T follicular helper cell (primary cell): ENCODE measurements at regions not wholly inside any gene's neighbourhood (a gene's known extent, or its start where the extent isn't known, plus 50 kb on each side); places are given as distances from the start of the nearest gene placed in this dataset.
"Not testable (repeated sequence)": the region's sequence is repeated elsewhere in the genome, so short reads cannot be mapped to it uniquely, and the experiment has no call there.

Source experiments
- DNase-seq: peaks from one replicate; pipeline ENCODE4 v3.0.0-alpha.2; 2020; ENCODE audit warnings: low read depth

DNA sequence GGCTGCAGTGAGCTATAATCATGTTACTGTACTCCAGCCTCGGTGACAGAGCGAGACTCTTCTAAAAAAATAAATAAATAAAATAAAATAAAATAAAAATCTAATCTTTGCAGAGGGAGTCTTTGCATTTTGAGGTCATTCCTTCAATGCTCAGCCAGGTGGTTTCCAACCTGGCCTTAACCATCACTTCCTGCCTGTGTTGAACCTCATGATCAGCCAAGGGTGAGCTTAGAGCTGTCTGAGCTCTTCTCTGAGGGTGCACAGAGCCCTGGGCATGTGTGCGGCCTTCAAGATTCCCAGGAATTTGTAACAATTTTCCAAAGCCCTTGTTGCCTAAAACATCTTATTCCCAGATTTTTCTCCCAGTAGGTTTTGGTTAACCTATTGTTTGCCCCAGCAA lies 94.3 kb downstream of the KCNJ12 start:
- DNase-seq, result not testable (repeated sequence)

DNA sequence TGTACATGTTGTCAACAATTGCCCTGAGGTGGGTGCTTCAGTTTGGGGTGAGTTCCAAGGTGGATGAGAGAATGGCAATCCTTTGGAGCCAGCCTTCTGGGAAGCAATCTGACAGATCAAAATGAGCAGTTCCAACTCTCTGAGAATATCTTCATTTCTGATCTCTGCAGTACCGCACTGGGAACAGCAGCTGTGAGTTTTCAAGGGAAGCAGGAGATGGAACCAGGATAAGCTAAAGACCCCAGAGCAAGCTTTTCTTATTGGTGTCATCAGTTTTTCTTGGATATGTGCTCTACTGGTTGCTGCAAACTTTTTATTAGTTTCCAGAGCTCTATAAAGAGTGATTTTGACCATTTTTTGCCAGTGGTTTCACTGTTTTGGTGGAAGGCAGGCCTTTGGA lies 94.7 kb downstream of the KCNJ12 start:
- no peak for DNase-seq

GRCh38 chr17:21474815-21475214 lies 98.7 kb downstream of the KCNJ12 start:
- DNase-seq, result no peak

GRCh38 chr17:21475571-21475970 lies 99.4 kb downstream of the KCNJ12 start:
- no peak for DNase-seq

DNA sequence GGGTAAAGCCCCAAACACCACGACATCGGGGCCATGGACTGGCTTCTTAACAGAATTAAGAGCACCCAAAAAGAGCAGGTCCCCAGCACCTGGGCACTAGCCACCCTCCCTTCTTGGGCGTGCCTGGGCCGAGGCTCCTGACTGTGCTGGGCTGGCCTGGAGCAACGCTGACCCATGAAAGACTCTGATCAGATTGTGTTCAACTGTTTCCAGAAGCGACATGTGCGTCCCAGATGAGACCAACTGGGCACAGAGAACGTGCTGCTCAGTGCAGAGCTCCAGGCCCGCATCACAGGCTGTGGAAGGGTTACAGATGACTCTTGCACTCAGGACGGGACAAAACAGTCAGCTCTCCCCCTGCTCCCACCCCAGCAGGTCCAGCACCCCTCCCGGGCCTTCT lies 100.7 kb downstream of the KCNJ12 start:
- no peak for DNase-seq

GRCh38 chr17:21482189-21482865 lies 106.2 kb downstream of the KCNJ12 start:
- DNase-seq, result no peak

DNA sequence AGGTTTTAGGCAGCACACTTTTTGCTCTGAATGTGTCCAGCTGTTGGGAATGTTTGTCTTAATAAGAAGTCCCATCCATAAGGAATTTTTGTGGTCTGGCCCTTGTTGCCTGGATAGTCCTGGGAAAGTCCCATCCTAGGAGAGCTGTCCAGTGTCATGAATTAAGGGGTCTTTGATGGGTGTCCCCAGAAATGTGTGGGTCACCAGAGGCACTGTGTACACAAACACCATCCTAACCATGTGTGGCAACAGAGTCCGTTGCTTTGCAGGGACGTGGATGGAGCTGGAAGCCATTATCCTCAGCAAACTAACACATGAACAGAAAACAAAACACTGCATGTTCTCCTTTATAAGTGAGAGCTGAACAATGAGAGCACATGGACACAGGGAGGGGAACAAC lies 111.9 kb downstream of the KCNJ12 start:
- not testable (repeated sequence) for DNase-seq

DNA sequence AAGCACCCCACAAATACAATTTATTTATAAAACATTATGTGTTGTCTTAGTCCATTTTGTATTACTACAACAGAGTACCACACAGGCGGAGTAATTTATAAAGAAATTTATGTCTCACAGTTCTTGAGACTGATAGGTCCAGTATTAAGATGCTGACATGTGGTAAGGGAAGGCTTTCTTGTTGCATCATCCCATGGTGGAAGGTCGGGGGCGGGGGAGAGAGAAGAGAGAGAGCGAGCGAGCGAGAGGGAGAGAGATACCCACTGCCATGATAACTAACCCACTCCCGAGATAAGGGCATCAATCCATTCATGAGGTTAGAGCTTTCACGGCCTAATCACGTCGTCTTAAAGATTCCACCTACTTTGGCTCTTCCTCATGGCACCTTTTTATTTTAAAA lies 117.8 kb downstream of the KCNJ12 start:
- DNase-seq, result no peak

DNA sequence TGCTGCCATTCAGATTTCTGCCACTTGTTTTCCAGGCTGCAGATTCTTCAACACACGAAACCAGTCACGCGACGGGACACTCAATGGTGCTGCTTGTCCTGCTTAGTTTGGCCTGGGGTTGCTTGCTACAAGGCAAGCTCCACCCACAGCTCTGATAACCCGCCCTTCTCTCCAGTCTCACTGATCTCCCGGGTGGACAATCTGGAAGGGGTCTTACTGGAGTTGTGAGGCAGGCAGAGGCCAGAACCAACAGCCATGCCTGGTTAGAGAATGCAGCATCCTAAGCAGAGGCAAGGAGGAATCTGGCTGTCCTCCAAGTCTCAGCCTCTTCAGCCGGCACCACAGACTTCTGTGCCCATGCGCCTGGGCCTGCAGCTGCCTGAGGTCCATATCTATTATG lies 119.1 kb downstream of the KCNJ12 start:
- DNase-seq, result no peak

- no peak for DNase-seq
These were observed 123.9 kb downstream of the KCNJ12 start for GRCh38 chr17:21500064-21500463.

- DNase-seq, result not testable (repeated sequence)
These were observed 126.0 kb downstream of the KCNJ12 start for GRCh38 chr17:21501927-21502700.

GRCh38 chr17:21505819-21506815 lies 130.0 kb downstream of the KCNJ12 start:
- no peak for DNase-seq

GRCh38 chr17:21507806-21508205 lies 131.6 kb downstream of the KCNJ12 start:
- DNase-seq, result not testable (repeated sequence)

DNA sequence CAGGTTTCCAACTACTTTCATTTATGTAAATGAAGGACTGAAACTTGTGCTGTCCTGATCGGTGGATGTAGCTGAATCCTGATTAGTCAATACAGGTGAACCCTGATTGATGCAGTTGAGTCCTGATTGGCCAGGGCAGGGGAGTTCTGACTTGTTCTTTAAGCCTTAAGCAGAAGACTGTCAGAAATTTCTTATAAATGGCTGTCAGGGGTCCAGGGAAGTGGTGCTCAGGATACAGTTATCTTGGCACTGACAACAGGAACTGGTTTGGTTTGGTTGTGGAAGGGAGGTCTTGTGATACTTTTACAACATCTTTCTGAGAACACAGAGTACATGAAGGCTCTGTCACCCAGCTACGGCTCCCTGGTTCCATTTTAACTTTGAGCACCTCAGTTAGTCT lies 132.1 kb downstream of the KCNJ12 start:
- no peak for DNase-seq

DNA sequence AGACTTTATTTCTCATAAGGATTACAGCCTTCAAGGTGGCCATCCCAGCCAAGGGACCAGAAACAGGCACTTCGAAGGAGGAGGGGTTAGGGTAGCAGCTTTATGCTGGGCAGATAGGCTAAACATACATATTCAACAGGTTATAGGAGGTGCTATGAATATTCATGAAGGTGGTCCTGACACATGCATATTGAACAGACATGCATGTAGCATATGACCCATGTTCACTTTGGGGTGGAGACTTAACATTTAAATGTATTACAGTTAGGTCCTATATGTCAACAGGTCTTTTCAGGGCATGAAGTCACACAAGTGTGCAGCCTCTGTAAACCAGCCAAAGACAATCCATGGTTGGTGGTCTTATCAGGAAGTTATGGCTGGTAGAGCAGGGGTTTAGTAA lies 133.2 kb downstream of the KCNJ12 start:
- not testable (repeated sequence) for DNase-seq

GRCh38 chr17:21510686-21511362 lies 134.7 kb downstream of the KCNJ12 start:
- DNase-seq, result no peak

DNA sequence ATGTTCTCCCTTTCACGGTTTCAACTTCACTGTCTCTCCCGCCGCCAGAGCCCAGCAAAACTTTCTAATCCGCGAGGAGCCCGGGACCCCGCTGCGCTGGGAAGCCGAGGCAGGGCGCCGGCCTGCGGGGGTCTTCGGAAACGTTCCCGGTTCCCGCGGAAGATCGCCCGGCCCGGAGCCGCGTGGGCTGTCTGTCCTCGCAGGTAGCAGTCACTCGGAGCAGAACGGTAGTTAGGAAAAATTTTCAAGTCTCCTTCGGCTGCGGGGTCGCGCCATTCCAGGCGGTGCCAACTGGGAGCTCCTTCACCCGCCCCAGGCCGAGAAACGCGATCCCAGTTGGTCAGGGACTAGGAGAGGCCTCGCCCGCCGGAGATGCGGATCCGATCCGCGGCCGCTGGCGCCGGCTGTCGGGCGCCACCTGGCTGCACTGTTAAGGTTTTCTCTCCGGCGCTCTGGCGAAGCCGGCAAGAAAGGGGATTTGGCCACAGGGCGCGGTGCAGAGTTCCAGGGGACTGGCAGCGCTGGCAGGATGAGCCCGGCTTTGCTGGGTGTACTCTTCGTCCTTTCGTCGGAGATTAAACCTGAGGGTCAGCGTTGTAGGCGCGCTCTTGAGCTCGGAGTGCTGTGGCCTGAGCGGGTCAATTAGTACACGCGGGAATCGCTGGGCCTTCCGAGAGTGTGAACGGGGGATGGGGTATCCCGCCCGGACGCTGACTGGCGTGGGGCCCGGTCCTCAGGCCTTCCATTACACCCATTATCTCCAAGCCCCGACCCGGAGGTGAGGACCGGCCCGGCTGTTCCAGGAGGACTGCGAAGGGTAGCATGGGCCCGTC lies 135.4 kb downstream of the KCNJ12 start:
- DNase-seq, result peak; percentile 45

- no peak for DNase-seq
These were observed 136.3 kb downstream of the KCNJ12 start for GRCh38 chr17:21512307-21513011.

GRCh38 chr17:21513012-21513570 lies 136.9 kb downstream of the KCNJ12 start:
- DNase-seq, result peak; percentile 58

- DNase-seq, result not testable (repeated sequence)
These were observed 138.4 kb downstream of the KCNJ12 start for GRCh38 chr17:21514567-21514966.
